Panc1 (cell line): ENCODE measurements at regions not wholly inside any gene's neighbourhood (a gene's known extent, or its start where the extent isn't known, plus 50 kb on each side); places are given as distances from the start of the nearest gene placed in this dataset.

Source experiments
- ATAC-seq: fragments of 200-7000 bp; cut with Tn5 transposase; 2 replicates; pipeline ENCODE4 v1.9.1; 2020; ENCODE audit warnings: mild to moderate bottlenecking, moderate library complexity
- BruUV-seq: library from RNA; stranded (reverse); fragments of 400-500 nt; replicated peaks from 2 replicates; lab custom pipeline; 2021; lab: Mats Ljungman, UMichigan
- CTCF ChIA-PET: fragments of 300-600 bp; sonication (Branson Sonifier 250); formaldehyde crosslinking; loops from one replicate; lab custom pipeline; 2022; ENCODE audit warnings: antibody characterized with exemption; lab: Charles Lee
- POLR2A ChIA-PET: fragments of 300-600 bp; sonication (Branson Sonifier 250); formaldehyde crosslinking; loops from one replicate; lab custom pipeline; 2022; ENCODE audit warnings: antibody characterized with exemption; lab: Charles Lee
- DNase-seq: peaks from one replicate; pipeline ENCODE4 v3.0.0-alpha.2; 2010; ENCODE audit warnings: low read depth, low spot score
- H3K27ac ChIP-seq: 2 replicates; pipeline ENCODE4 v1.5.1; 2011; ENCODE audit warnings: mild to moderate bottlenecking, low read length, inconsistent platforms
- H3K27me3 ChIP-seq: fragments of 200-500 bp; sonication (Bioruptor generic); 2 replicates; pipeline ENCODE4 v1.6.0; 2014; ENCODE audit warnings: low read length, inconsistent platforms; ENCODE audit not compliant: control insufficient read depth, insufficient read depth
- H3K36me3 ChIP-seq: fragments of 200-500 bp; sonication (Bioruptor generic); 2 replicates; pipeline ENCODE4 v1.5.1; 2014; ENCODE audit warnings: inconsistent platforms, mild to moderate bottlenecking, low read length, moderate library complexity; ENCODE audit not compliant: control insufficient read depth, insufficient read depth
- H3K4me1 ChIP-seq: 2 replicates; pipeline ENCODE4 v1.5.1; 2011; ENCODE audit warnings: inconsistent platforms, mild to moderate bottlenecking, low read length, moderate library complexity; ENCODE audit not compliant: control insufficient read depth, insufficient read depth
- H3K4me3 ChIP-seq, 2 experiments: 2 replicates each; pipeline ENCODE4 v1.5.1; 2011 to 2012; ENCODE audit warnings: low read depth in 2 of 2, low read length in 2 of 2, mild to moderate bottlenecking in 2 of 2, inconsistent platforms in 1 of 2, moderate library complexity in 1 of 2
- H3K9me3 ChIP-seq: fragments of 200-500 bp; sonication (Bioruptor generic); 2 replicates; pipeline ENCODE4 v1.5.1; 2014; ENCODE audit warnings: low read depth, mild to moderate bottlenecking, inconsistent platforms, low read length, moderate library complexity; ENCODE audit not compliant: control insufficient read depth, insufficient read depth
- POLR2AphosphoS5 ChIP-seq: IDR thresholded peaks from 2 replicates; pipeline ENCODE4 v1.6.1; 2012; ENCODE audit warnings: mild to moderate bottlenecking, low read depth, low read length, moderate library complexity
- SIN3A ChIP-seq: IDR thresholded peaks from 2 replicates; pipeline ENCODE4 v1.6.1; 2012; ENCODE audit warnings: low read depth, mild to moderate bottlenecking, low read length, moderate library complexity, borderline replicate concordance; ENCODE audit not compliant: insufficient read depth
- TCF7L2 ChIP-seq: IDR thresholded peaks from 2 replicates; pipeline ENCODE4 v1.6.1; 2011; ENCODE audit warnings: mild to moderate bottlenecking, low read depth, low read length, inconsistent platforms
- in situ Hi-C: cut with HindIII; loops from 2 replicates; pipeline ENCODE4 v1.10.0; 2016; ENCODE audit warnings: low sequenced_read_pairs, low pct_unique_long_range_greater_than_20kb
- intact Hi-C: fragments of 100-400 bp; cut with micrococcal nuclease; formaldehyde crosslinking; loops from one replicate; pipeline ENCODE4 v1.10.0; 2022; ENCODE audit not compliant: unreplicated experiment
- TF ChIP-seq, protein P1 (sequence below), 2 experiments: IDR thresholded peaks; 2 replicates each; pipeline ENCODE4 v1.6.1; 2011 to 2012; ENCODE audit warnings: low read depth in 2 of 2, control low read depth in 1 of 2, low read length in 1 of 2, mild to moderate bottlenecking in 1 of 2, moderate library complexity in 1 of 2; ENCODE audit not compliant: insufficient read depth in 1 of 2
- TF ChIP-seq, protein P2 (sequence below): fragments of 450-650 bp; IDR thresholded peaks from 2 replicates; pipeline ENCODE4 v1.5.1; 2017; ENCODE audit warnings: mild to moderate bottlenecking

DNA sequence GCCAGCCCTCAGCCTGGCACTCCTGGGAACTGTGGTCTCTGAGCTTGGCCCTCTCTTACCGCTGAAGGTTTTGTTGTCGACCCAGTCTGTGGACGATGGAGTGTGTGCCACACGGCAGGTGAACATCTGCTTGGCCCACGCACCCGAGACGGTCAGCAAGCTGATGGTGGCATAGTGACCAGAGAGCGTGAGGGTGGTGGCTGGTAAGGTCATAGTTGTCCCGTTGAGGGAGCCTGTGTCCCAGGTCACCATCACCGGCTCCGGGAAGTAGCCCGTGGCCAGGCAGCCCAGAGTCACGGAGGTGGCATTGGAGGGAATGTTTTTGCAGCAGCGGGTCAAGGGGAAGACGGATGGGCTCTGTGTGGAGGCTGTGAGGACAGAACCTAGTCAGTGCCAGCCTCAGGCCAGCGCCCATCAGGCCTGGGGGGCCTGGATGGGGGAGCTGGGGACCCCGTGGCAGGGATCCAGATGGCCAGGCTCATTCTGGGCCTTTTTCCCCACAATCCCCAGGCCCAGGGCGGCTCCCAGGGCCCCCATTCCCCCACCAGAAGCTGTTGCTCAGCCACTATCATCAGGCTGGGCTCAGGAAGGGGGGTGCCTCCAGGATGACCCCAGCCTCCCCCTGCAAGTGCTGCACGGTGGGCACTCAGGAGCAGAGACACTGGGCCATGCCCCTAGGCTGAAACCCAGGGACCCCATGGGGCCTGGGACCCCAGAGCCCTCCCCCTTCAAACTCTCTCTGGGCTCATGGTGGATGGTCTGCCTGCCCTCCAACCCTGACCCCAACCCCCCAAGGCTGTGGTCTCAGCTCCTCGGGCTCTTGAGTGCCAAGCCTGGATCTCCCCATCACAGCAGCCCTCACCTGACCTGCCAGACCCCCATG, 75.2 kb downstream of the TMEM121 start:
- no peaks in the 10 kb centered on the region for H3K9me3 ChIP-seq

DNA sequence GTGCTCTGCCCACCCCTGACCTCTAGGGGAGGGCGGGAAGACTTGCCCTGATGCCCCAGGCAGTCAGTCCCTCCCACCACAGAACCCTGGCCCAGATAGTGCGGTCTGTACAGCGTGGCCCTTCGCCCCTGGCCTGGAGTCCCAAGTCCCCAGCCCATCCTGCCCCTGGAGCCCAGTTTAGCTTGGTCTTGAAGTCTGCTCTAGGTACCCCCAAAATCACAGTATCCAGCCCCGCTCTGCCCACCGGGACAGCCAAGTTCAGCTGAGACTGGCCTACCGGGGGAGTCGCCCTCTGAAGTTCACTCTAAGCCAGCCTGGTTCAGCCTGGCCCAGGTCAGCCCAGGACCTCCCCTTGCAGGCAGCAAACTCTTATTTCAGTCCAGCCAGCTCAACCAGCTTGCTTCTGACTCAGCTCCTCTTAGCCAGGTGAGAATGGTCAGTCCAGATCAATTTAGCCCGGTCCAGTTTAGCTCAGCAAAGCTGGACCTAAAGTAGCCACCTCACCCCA, 75.9 kb downstream of the TMEM121 start:
- H3K4me3 ChIP-seq: no peak overlapping the region
- ATAC-seq: no peak
- intact Hi-C loops (no loop called here), in situ Hi-C loops (no loop called here)
- ChIA-PET CTCF (interaction anchor here (0.6 kb wide), 1 partner anchor 13 kb away, joined by 7 read pairs; no protein-coding TSS in a partner anchor), POLR2A (no interaction called here)
- no peaks in the 10 kb centered on the region for H3K36me3 ChIP-seq
- no peak overlapping the region for H3K27ac ChIP-seq
- BruUV-seq: no TSS peak
- H3K9me3 ChIP-seq: no peaks in the 10 kb centered on the region
- DNase-seq: no peak
- TF ChIP-seq POLR2AphosphoS5 (no peak), TCF7L2 (no peak), SIN3A (no peak)
- TF ChIP-seq, protein P1, sequence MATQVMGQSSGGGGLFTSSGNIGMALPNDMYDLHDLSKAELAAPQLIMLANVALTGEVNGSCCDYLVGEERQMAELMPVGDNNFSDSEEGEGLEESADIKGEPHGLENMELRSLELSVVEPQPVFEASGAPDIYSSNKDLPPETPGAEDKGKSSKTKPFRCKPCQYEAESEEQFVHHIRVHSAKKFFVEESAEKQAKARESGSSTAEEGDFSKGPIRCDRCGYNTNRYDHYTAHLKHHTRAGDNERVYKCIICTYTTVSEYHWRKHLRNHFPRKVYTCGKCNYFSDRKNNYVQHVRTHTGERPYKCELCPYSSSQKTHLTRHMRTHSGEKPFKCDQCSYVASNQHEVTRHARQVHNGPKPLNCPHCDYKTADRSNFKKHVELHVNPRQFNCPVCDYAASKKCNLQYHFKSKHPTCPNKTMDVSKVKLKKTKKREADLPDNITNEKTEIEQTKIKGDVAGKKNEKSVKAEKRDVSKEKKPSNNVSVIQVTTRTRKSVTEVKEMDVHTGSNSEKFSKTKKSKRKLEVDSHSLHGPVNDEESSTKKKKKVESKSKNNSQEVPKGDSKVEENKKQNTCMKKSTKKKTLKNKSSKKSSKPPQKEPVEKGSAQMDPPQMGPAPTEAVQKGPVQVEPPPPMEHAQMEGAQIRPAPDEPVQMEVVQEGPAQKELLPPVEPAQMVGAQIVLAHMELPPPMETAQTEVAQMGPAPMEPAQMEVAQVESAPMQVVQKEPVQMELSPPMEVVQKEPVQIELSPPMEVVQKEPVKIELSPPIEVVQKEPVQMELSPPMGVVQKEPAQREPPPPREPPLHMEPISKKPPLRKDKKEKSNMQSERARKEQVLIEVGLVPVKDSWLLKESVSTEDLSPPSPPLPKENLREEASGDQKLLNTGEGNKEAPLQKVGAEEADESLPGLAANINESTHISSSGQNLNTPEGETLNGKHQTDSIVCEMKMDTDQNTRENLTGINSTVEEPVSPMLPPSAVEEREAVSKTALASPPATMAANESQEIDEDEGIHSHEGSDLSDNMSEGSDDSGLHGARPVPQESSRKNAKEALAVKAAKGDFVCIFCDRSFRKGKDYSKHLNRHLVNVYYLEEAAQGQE (IDR thresholded peaks at IDR 0.05; ENCODE audit: insufficient read depth in 1 of 2, low read depth in 2 of 2, low read length in 1 of 2): no peak
- TF ChIP-seq, protein P2, sequence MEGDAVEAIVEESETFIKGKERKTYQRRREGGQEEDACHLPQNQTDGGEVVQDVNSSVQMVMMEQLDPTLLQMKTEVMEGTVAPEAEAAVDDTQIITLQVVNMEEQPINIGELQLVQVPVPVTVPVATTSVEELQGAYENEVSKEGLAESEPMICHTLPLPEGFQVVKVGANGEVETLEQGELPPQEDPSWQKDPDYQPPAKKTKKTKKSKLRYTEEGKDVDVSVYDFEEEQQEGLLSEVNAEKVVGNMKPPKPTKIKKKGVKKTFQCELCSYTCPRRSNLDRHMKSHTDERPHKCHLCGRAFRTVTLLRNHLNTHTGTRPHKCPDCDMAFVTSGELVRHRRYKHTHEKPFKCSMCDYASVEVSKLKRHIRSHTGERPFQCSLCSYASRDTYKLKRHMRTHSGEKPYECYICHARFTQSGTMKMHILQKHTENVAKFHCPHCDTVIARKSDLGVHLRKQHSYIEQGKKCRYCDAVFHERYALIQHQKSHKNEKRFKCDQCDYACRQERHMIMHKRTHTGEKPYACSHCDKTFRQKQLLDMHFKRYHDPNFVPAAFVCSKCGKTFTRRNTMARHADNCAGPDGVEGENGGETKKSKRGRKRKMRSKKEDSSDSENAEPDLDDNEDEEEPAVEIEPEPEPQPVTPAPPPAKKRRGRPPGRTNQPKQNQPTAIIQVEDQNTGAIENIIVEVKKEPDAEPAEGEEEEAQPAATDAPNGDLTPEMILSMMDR: no peak
- H3K4me1 ChIP-seq: no peaks in the 10 kb centered on the region
- no peaks in the 10 kb centered on the region for H3K27me3 ChIP-seq

More for the DNA sequence above, 75.2 kb downstream of the TMEM121 start:
- H3K27me3 ChIP-seq: no peaks in the 10 kb centered on the region
- DNase-seq (no peak), ATAC-seq (no peak)
- in situ Hi-C loops: no loop called here
- POLR2A ChIA-PET: no interaction called here
- no peak overlapping the region for H3K4me3 ChIP-seq
- no peaks in the 10 kb centered on the region for H3K4me1 ChIP-seq
- H3K27ac ChIP-seq: no peak overlapping the region
- TF ChIP-seq POLR2AphosphoS5 (no peak), SIN3A (no peak), TCF7L2 (no peak)
- TF ChIP-seq, protein P2: no peak
- TF ChIP-seq, protein P1 (IDR thresholded peaks at IDR 0.05; ENCODE audit: insufficient read depth in 1 of 2, low read depth in 2 of 2, low read length in 1 of 2): no peak
- H3K36me3 ChIP-seq: no peaks in the 10 kb centered on the region
- intact Hi-C loops: no loop called here
- CTCF ChIA-PET: no interaction called here
- no TSS peak for BruUV-seq
